OCI-LY1 (cell line): ENCODE measurements at regions not wholly inside any gene's neighbourhood (a gene's known extent, or its start where the extent isn't known, plus 50 kb on each side); places are given as distances from the start of the nearest gene placed in this dataset.

Experiments
- H2AFZ ChIP-seq: fragments of 200-600 bp; sonication (generic), shearing (Covaris generic); 2 replicates; pipeline ENCODE4 v1.6.0; 2014; ENCODE audit warnings: antibody characterized with exemption, mild to moderate bottlenecking, low read length
- H3F3A ChIP-seq: fragments of 200-600 bp; sonication (generic), shearing (Covaris generic); 2 replicates; pipeline ENCODE4 v1.6.0; 2014; ENCODE audit warnings: mild to moderate bottlenecking, antibody characterized with exemption, low read length, moderate library complexity; ENCODE audit not compliant: insufficient read depth
- H3K27ac ChIP-seq: fragments of 200-600 bp; sonication (generic); 2 replicates; pipeline ENCODE4 v1.5.1; 2014; ENCODE audit warnings: low read length, mixed run types, mild to moderate bottlenecking, low read depth; ENCODE audit not compliant: poor library complexity, severe bottlenecking
- H3K27me3 ChIP-seq: fragments of 200-600 bp; sonication (generic); 2 replicates; pipeline ENCODE4 v1.6.0; 2014; ENCODE audit warnings: antibody characterized with exemption, mild to moderate bottlenecking, low read length, moderate library complexity; ENCODE audit not compliant: insufficient read depth
- H3K36me3 ChIP-seq: fragments of 200-600 bp; sonication (generic); 2 replicates; pipeline ENCODE4 v1.6.1; 2014; ENCODE audit warnings: mild to moderate bottlenecking, antibody characterized with exemption, low read length, moderate library complexity, mixed read lengths; ENCODE audit not compliant: insufficient read depth
- H3K4me1 ChIP-seq: fragments of 200-600 bp; sonication (generic); 2 replicates; pipeline ENCODE4 v1.5.1; 2014; ENCODE audit warnings: mild to moderate bottlenecking, low read length, moderate library complexity; ENCODE audit not compliant: insufficient read depth, severe bottlenecking
- H3K4me2 ChIP-seq: fragments of 200-600 bp; sonication (generic), shearing (Covaris generic); 2 replicates; pipeline ENCODE4 v1.6.1; 2014; ENCODE audit warnings: low read length
- H3K4me3 ChIP-seq: fragments of 200-600 bp; sonication (generic); 2 replicates; pipeline ENCODE4 v1.5.1; 2014; ENCODE audit warnings: low read length, low read depth, mild to moderate bottlenecking, mixed read lengths; ENCODE audit not compliant: poor library complexity, severe bottlenecking
- H3K79me2 ChIP-seq: fragments of 200-600 bp; shearing (Covaris generic); 2 replicates; pipeline ENCODE4 v1.6.1; 2016; ENCODE audit warnings: mixed run types, low read length, mixed read lengths; ENCODE audit not compliant: insufficient read depth
- H3K9ac ChIP-seq: fragments of 200-600 bp; sonication (generic), shearing (Covaris generic); 2 replicates; pipeline ENCODE4 v1.6.1; 2014; ENCODE audit warnings: mild to moderate bottlenecking, low read length, mixed read lengths
- H3K9me2 ChIP-seq: fragments of 200-600 bp; sonication (generic), shearing (Covaris generic); 2 replicates; pipeline ENCODE4 v1.6.1; 2014; ENCODE audit warnings: low read depth, mild to moderate bottlenecking, low read length, mixed read lengths
- H3K9me3 ChIP-seq: fragments of 200-600 bp; shearing (Covaris generic); 2 replicates; pipeline ENCODE4 v1.6.1; 2014; ENCODE audit warnings: low read length, mixed read lengths
- H4K20me1 ChIP-seq: fragments of 200-600 bp; sonication (generic), shearing (Covaris generic); 2 replicates; pipeline ENCODE4 v1.6.0; 2016; ENCODE audit warnings: mild to moderate bottlenecking, low read length; ENCODE audit not compliant: insufficient read depth
- EZH2 ChIP-seq: fragments of 200-600 bp; sonication (generic), shearing (Covaris generic); IDR thresholded peaks from 2 replicates; pipeline ENCODE4 v1.8.0; 2017; ENCODE audit warnings: borderline replicate concordance, mixed run types, mild to moderate bottlenecking, antibody characterized with exemption, low read length, moderate library complexity, mixed read lengths
- TF ChIP-seq, protein P1 (sequence below): fragments of 200-600 bp; sonication (generic), shearing (Covaris generic); IDR thresholded peaks from 2 replicates; pipeline ENCODE4 v1.5.1; 2017; ENCODE audit warnings: mild to moderate bottlenecking, antibody characterized with exemption, low read length, moderate library complexity, mixed read lengths

DNA sequence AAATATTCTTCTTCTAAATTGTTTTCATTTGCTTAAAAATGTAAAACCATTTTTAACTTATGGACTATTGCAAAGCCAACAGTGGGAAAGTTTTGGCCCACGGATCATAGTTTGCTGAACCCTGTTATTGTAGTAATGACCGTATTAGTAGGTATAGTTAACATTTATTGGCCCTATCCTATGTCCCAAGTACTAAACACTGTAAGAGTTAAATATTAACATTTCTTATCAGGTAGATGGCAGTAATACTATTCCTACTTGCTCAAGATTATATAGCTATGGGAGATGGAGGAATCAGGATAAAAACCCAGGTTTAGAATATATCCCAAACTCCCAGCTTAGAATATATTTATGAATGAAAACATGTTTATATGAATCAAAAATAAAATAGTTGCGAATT is 993.2 kb downstream of the SORCS3 start:
- Histone ChIP-seq H3F3A (no peaks in the 10 kb centered on the region), H3K9me3 (no peaks in the 10 kb centered on the region)

DNA sequence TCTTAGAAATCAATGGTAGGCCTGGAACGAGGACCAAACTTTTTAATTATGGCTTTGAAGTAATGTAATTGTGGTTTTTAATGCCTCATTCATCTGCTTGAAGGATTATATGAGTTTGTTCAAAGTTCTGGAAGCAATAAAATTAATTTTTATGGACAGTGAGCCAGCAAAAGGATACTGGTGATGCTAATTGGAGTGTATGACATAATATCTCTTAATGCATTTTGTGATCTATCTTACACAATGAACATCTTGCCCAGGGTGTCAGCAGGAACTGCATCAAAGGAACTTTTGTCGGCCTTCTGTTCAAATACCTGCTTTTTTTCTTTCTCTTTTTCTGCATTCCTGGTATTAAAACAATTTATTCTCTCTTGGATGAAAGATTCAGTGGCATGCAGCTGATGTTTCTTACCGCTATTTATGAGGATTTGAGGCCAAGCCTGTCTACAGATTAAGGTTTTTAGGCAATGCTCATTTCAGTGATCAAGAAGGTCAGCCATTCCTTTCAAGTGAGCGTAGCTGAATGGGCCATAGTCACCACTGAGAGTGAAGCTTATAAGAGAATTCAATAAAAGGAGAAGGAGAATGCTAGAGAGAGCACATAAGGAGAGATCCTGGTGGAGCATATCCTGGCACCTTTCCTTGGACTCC is 974.8 kb downstream of the SORCS3 start:
- TF ChIP-seq, protein P1, sequence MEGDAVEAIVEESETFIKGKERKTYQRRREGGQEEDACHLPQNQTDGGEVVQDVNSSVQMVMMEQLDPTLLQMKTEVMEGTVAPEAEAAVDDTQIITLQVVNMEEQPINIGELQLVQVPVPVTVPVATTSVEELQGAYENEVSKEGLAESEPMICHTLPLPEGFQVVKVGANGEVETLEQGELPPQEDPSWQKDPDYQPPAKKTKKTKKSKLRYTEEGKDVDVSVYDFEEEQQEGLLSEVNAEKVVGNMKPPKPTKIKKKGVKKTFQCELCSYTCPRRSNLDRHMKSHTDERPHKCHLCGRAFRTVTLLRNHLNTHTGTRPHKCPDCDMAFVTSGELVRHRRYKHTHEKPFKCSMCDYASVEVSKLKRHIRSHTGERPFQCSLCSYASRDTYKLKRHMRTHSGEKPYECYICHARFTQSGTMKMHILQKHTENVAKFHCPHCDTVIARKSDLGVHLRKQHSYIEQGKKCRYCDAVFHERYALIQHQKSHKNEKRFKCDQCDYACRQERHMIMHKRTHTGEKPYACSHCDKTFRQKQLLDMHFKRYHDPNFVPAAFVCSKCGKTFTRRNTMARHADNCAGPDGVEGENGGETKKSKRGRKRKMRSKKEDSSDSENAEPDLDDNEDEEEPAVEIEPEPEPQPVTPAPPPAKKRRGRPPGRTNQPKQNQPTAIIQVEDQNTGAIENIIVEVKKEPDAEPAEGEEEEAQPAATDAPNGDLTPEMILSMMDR, result no peak
- TF ChIP-seq EZH2, result no peak
- H3K4me2 ChIP-seq, result no peak overlapping the region
- no peaks in the 10 kb centered on the region for H4K20me1 ChIP-seq
- no peaks in the 10 kb centered on the region for H3K9me2 ChIP-seq
- H3K9ac ChIP-seq, result no peak overlapping the region
- H3K27me3 ChIP-seq, result no peaks in the 10 kb centered on the region
- H3K27ac ChIP-seq, result no peak overlapping the region
- H3K79me2 ChIP-seq, result no peaks in the 10 kb centered on the region
- H3K4me3 ChIP-seq, result no peak overlapping the region
- no peaks in the 10 kb centered on the region for H3K4me1 ChIP-seq
- no peaks in the 10 kb centered on the region for H3F3A ChIP-seq
- H2AFZ ChIP-seq, result no peak overlapping the region
- no peaks in the 10 kb centered on the region for H3K9me3 ChIP-seq
- H3K36me3 ChIP-seq, result no peaks in the 10 kb centered on the region

More for the DNA sequence above, 993.2 kb downstream of the SORCS3 start:
- Histone ChIP-seq H3K27me3 (no peaks in the 10 kb centered on the region), H3K4me2 (no peak overlapping the region), H3K4me1 (no peaks in the 10 kb centered on the region), H4K20me1 (no peaks in the 10 kb centered on the region), H3K9ac (no peak overlapping the region), H2AFZ (no peak overlapping the region), H3K79me2 (no peaks in the 10 kb centered on the region), H3K9me2 (no peaks in the 10 kb centered on the region), H3K4me3 (no peak overlapping the region), H3K27ac (no peak overlapping the region), H3K36me3 (no peaks in the 10 kb centered on the region)
- TF ChIP-seq, protein P1, result no peak
- no peak for TF ChIP-seq EZH2

DNA sequence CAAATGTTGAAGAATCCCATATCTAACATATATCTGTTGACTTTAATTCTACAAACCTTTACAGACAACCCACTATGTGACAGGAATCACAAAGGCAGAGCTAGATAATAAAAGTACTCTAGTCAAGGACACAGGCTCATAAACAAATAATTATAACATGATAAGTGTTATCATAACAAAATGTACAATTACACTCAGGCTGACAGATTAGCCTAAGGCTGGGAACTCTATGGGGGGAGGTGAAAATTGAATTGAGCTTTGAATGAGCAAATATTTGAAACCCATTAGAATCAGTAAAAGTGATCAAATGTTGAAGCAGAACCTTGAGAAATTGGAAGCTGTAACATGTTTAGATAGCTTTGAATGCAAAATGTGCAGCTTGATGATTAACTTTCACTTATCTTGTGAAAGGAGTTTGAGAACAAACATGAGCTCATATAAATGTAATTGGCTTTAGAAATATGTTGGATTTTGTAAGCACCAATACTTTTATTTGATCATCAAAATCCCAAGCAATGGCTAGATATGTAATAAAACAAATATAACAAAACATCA is 970.2 kb downstream of the SORCS3 start:
- Histone ChIP-seq H3K9me2 (no peaks in the 10 kb centered on the region), H3F3A (no peaks in the 10 kb centered on the region), H4K20me1 (no peaks in the 10 kb centered on the region), H2AFZ (no peak overlapping the region), H3K27me3 (no peaks in the 10 kb centered on the region), H3K4me2 (no peak overlapping the region), H3K9ac (no peak overlapping the region), H3K4me3 (no peak overlapping the region), H3K9me3 (no peaks in the 10 kb centered on the region), H3K79me2 (no peaks in the 10 kb centered on the region), H3K4me1 (no peaks in the 10 kb centered on the region), H3K27ac (no peak overlapping the region), H3K36me3 (no peaks in the 10 kb centered on the region)
- no peak for TF ChIP-seq EZH2
- TF ChIP-seq, protein P1, result no peak
